ENCODE measurements at regions not wholly inside any gene's neighbourhood (a gene's known extent, or its start where the extent isn't known, plus 50 kb on each side); places are given as distances from the start of the nearest gene placed in this dataset.
"Not testable (repeated sequence)": the region's sequence is repeated elsewhere in the genome, so short reads cannot be mapped to it uniquely, and the experiment has no call there.

GRCh38 chr22:35475545-35475944 is 65.1 kb upstream of the RASD2 start:
- no peak for DNase-seq (ENCODE audit: low read depth)

GRCh38 chr22:35476341-35476740 is 64.3 kb upstream of the RASD2 start:
- DNase-seq (ENCODE audit: low read depth) = peak; percentile 59

- peak; percentile 96 for DNase-seq (ENCODE audit: low read depth)
These were observed 62.6 kb upstream of the RASD2 start for GRCh38 chr22:35477911-35478582.

- no peak for DNase-seq (ENCODE audit: low read depth)
These were observed 62.0 kb upstream of the RASD2 start for GRCh38 chr22:35478633-35479107.

- no peak for DNase-seq (ENCODE audit: low read depth)
These were observed 61.3 kb upstream of the RASD2 start for GRCh38 chr22:35479359-35479758.

- peak; percentile 74 for DNase-seq (ENCODE audit: low read depth)
These were observed 60.6 kb upstream of the RASD2 start for GRCh38 chr22:35479985-35480550.

GRCh38 chr22:35480627-35481550 is 59.7 kb upstream of the RASD2 start:
- DNase-seq (ENCODE audit: low read depth) = peak; percentile 23

- DNase-seq (ENCODE audit: low read depth) = no peak
These were observed 58.3 kb upstream of the RASD2 start for GRCh38 chr22:35482311-35482710.

- no peak for DNase-seq (ENCODE audit: low read depth)
These were observed 57.7 kb upstream of the RASD2 start for GRCh38 chr22:35482974-35483373.

- no peak for DNase-seq (ENCODE audit: low read depth)
These were observed 56.9 kb upstream of the RASD2 start for GRCh38 chr22:35483730-35484129.

GRCh38 chr22:35484651-35485556 is 55.7 kb upstream of the RASD2 start:
- DNase-seq (ENCODE audit: low read depth) = peak; percentile 30

- no peak for DNase-seq (ENCODE audit: low read depth)
These were observed 54.5 kb upstream of the RASD2 start for GRCh38 chr22:35486116-35486631.

- not testable (repeated sequence) for DNase-seq (ENCODE audit: low read depth)
These were observed 53.0 kb upstream of the RASD2 start for GRCh38 chr22:35487623-35488022.

GRCh38 chr22:35488513-35488912 is 52.1 kb upstream of the RASD2 start:
- DNase-seq (ENCODE audit: low read depth) = no peak

GRCh38 chr22:35489239-35489638 is 51.4 kb upstream of the RASD2 start:
- DNase-seq (ENCODE audit: low read depth) = peak; percentile 46
